GM23338 (cell line): ENCODE measurements at regions not wholly inside any gene's neighbourhood (a gene's known extent, or its start where the extent isn't known, plus 50 kb on each side); places are given as distances from the start of the nearest gene placed in this dataset.

Experiments used
- EZH2 ChIP-seq: fragments of 200-600 bp; sonication (generic); IDR thresholded peaks from one replicate; pipeline ENCODE4 v1.8.0; 2017; ENCODE audit warnings: antibody characterized with exemption, mild to moderate bottlenecking, low read depth; ENCODE audit not compliant: unreplicated experiment
- TF ChIP-seq, protein P1 (sequence below), 2 experiments: fragments of 200-600 bp in 1 of 2; sonication (generic) in 1 of 2; conservative IDR thresholded peaks; 2 replicates each; pipeline versions ENCODE4 v1.5.1 to v1.6.1; 2016 to 2017; ENCODE audit warnings: antibody characterized with exemption in 2 of 2, low read depth in 2 of 2, mild to moderate bottlenecking in 2 of 2, moderate library complexity in 1 of 2

DNA sequence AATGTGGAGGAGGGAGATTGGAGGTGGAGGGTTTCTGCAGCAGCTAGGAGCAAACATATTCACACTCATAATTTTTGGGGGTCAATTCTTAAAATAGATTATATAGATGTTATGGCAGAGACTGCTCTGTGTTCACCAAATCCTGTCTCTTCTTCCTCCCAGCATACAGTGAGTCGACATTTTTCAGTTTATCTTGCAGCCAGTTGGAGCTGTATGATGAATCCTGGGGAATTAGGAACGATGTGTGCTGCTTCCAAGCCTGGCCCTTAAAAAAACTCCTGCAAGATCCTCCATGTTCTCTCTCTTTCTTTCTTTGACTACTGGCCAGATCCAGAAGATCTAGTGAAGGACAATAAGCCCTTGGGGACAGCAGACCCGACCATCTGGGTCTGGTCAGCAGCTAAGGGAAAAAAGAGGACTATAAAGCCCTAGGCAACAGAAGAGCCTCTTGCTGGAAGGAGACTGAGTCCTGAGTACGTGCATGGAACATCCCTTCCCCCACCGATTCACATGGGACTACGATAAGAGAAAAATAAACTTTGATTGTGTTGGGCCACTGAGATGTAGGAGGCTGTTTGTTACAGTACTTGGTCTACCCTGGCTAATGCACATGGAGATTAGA, 55.8 kb upstream of the POMP start:
- TF ChIP-seq, protein P1, sequence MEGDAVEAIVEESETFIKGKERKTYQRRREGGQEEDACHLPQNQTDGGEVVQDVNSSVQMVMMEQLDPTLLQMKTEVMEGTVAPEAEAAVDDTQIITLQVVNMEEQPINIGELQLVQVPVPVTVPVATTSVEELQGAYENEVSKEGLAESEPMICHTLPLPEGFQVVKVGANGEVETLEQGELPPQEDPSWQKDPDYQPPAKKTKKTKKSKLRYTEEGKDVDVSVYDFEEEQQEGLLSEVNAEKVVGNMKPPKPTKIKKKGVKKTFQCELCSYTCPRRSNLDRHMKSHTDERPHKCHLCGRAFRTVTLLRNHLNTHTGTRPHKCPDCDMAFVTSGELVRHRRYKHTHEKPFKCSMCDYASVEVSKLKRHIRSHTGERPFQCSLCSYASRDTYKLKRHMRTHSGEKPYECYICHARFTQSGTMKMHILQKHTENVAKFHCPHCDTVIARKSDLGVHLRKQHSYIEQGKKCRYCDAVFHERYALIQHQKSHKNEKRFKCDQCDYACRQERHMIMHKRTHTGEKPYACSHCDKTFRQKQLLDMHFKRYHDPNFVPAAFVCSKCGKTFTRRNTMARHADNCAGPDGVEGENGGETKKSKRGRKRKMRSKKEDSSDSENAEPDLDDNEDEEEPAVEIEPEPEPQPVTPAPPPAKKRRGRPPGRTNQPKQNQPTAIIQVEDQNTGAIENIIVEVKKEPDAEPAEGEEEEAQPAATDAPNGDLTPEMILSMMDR (conservative IDR thresholded peaks at IDR 0.05; ENCODE audit: low read depth in 2 of 2), result no peak
- no peak for TF ChIP-seq EZH2
